ENCODE measurements at regions not wholly inside any gene's neighbourhood (a gene's known extent, or its start where the extent isn't known, plus 50 kb on each side); places are given as distances from the start of the nearest gene placed in this dataset.

DNA sequence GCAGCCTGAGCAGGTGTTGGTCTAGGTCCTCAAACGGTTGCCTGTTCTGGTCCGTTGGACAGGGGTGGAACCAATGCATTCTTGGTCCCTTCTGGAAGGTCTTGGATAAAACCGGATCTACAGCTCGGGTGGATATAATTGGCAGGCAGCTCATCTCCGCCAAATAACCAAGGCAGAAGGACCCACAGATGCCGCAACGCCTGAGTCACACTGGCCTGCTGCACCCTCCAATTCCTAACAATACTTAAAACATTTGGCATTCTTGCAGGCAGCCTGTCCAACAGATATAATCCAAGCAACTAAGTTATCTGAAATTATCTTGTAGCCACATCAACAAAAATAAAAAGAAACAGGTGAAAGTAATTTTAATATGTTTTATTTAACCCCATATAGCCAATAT lies 59.0 kb upstream of the FGF14 start:
- TF ChIP-seq, protein P1, sequence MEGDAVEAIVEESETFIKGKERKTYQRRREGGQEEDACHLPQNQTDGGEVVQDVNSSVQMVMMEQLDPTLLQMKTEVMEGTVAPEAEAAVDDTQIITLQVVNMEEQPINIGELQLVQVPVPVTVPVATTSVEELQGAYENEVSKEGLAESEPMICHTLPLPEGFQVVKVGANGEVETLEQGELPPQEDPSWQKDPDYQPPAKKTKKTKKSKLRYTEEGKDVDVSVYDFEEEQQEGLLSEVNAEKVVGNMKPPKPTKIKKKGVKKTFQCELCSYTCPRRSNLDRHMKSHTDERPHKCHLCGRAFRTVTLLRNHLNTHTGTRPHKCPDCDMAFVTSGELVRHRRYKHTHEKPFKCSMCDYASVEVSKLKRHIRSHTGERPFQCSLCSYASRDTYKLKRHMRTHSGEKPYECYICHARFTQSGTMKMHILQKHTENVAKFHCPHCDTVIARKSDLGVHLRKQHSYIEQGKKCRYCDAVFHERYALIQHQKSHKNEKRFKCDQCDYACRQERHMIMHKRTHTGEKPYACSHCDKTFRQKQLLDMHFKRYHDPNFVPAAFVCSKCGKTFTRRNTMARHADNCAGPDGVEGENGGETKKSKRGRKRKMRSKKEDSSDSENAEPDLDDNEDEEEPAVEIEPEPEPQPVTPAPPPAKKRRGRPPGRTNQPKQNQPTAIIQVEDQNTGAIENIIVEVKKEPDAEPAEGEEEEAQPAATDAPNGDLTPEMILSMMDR (IDR thresholded peaks at IDR 0.05) = no peak
- TF ChIP-seq EP300 (IDR thresholded peaks at IDR 0.05) = no peak
- no peak for TF ChIP-seq POLR2AphosphoS5 (IDR thresholded peaks at IDR 0.05)

Data from upper lobe of left lung (tissue), 4 donors.